ENCODE measurements at regions not wholly inside any gene's neighbourhood (a gene's known extent, or its start where the extent isn't known, plus 50 kb on each side); places are given as distances from the start of the nearest gene placed in this dataset.

DNA sequence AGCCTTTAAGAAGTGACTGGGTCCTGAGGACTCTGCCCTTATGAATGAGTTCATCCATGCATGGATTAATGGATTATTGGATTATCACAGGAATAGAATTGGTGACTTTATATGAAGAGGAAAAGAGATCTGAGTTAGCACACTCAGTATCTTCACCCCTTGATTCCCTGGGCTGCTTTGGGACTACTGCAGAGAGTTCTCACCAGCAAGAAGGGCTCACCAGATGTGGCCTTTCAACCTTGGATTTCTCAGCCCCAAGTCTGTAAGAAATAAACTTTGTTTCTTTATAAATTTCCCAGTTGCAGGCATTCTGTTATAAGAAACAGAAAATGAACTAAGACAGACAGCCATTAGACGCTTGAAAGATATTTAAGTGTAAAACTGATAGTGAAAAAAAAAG, 509.2 kb downstream of the FLRT2 start:
- no peak for DNase-seq (ENCODE audit: low read depth in 2 of 3, low spot score in 2 of 3)

DNA sequence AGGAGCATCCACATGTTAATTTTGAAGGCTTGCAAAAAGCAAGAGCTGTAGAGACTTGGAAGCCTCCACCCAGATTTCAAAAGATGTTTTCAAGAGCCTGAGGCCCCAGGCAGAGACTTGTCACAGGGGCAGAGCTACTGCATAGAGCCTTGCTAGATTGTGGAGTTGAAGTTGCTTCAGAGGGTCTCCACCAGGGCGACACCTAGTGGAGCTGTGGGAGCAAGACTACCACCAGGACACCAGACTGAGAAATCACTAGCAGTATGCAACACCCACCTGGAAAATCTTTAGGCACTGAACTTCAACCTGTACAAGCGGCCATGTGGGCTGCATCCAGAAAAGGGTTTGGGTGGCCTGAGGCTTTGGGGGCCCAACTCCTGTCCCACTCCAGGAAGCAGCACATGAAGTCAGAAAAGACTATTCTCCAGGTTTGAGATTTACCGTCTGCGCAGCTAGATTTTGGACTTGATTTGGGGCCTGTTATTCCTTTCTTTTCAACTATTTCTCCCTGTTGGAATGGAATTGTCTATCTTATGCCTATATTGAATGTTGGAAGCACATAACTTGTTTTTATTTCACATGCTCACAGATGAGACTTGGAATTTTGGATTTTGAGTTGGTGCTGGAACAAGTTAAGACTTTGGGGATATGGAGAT, 508.6 kb downstream of the FLRT2 start:
- peak in 2 of 3 experiments; percentile 4 to 9 for DNase-seq (ENCODE audit: low read depth in 2 of 3, low spot score in 2 of 3)

DNA sequence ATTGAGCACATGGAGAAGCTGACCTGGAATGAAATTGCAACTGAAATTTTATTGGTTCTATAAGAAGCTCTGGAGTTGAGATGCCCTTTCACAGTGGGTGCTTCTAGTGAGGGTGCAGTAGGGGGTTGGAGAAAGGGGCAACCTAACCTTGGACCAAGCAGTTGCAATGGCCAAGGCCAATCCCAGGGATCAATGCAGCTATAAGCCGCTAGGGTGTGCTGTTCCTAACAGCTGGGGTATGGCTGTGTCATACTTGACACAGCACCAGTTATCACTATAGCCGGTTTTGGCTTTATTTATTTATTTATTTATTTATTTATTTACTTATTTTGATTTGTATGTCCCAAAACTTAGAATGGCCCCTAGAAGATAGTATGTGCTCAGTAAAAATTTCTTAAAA, 505.9 kb downstream of the FLRT2 start:
- no peak for DNase-seq (ENCODE audit: low read depth in 2 of 3, low spot score in 2 of 3)

DNA sequence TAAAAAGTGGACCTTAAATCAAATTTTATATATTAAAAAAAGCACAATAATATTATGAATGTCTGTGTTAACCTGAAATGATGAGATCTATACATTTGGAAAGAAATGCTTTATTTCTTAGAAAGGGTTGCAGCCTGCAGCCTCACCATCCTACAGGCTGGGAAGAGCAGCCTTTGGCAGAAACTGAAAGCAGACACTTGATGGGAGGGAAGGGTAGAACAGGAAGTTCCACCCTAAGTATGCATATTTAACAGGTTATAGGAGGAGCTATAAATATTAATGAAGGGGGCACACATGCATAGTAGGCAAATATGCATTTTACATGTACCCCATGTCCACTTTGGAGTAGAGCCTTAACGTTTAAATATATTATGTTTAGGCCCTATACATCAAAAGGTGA, 498.0 kb downstream of the FLRT2 start:
- no peak for DNase-seq (ENCODE audit: low read depth in 2 of 3, low spot score in 2 of 3)

DNA sequence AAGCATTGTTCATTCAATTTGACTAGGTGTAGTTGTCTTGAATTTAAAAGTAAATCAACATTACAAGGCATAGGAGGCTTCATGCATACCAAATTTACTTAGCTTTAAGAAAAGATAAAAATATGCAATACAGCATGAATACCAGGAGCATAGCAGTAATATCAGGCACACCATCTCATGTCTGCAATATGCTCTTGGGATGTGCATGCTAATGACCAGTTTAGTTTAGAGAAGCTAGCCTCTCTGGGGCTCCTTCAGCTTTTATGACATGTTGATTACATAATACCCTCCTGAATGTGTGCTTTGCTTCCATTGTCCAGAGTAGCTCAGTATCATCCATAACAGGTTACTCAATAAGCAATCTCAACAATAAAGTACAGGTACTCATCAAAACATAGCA, 497.2 kb downstream of the FLRT2 start:
- DNase-seq (ENCODE audit: low read depth in 2 of 3, low spot score in 2 of 3) = no peak

DNA sequence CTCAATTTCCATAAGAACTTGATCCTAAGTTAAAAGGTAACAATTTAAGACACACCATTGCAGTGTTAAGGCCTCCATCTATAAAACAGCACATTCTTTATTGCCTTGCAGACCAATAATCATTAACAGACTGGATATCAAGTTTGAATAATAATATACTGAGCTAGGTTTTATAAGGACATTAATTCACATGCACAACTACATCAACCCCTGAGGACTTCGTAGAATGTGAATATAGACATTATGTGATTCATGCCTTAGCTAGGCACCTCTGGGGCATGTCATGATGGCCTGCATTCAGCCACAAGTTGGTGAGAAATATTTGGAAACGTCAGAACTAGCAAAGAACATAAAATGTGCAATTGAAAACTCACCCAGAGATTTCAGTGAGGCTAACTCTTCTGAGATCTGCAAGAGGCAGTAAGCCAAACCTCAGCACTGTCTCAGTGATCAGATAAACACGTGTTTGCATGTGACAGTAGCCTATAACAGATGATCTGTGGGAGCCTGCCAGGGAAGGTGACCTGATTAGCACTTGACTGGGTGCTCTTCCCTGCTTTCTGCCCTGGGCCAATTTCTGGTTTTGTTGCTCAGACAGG, 492.2 kb downstream of the FLRT2 start:
- DNase-seq (ENCODE audit: low read depth in 2 of 3, low spot score in 2 of 3) = no peak

DNA sequence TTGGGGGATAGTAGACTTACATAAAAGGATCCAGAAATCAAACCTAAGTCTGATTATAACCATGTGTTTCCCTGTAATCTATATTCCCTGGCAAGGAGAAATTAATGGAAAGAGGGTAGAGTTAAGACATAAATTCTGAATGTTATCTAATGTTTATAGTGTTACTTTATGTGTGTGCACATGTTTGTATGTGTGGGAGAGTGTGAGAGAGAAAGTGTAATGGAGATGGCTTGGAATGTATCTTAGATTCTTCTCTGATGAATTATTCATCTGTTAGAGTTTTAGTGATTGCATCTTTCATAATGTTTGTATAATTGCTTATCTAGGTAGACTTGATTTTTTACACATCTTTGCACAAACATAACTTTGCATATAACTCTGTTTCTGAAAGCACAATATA, 490.9 kb downstream of the FLRT2 start:
- DNase-seq (ENCODE audit: low read depth in 2 of 3, low spot score in 2 of 3) = no peak

DNA sequence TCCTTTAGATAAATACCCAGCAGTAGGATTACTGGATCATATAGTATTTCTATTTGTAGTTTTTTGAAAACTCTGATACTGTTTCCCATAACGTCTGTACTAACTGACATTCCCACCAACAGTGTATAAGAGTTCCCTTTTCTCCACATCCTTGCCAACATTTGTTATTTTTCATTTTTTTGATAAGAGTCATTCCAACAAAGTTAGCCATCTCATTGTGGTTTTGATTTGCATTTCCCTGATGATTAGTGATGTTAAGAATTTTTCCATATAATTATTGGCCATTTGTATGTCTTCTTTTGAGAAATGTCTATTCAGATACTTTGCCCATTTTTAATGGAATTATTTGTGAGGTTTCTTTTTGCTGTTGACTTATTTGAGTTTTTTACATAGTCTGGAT, 486.0 kb downstream of the FLRT2 start:
- no peak for DNase-seq (ENCODE audit: low read depth in 2 of 3, low spot score in 2 of 3)

DNA sequence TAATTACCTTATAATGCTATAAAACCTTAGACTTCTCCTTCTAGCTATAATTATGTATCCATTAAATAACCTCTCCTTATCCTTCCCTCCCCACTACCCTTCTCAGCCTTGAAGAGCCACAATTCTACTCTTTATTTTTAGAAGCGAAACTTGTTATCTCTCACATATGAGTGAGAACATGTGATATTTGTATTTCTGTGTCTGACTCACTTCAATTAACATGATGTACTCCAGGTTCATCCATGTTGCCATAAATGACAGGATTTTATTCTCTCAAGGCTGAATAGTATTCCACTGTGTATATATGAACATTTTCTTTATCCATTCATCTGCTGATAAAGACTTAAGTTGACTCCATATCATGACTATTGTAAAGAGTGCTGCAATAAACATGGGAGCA, 485.6 kb downstream of the FLRT2 start:
- DNase-seq (ENCODE audit: low read depth in 2 of 3, low spot score in 2 of 3) = no peak

DNA sequence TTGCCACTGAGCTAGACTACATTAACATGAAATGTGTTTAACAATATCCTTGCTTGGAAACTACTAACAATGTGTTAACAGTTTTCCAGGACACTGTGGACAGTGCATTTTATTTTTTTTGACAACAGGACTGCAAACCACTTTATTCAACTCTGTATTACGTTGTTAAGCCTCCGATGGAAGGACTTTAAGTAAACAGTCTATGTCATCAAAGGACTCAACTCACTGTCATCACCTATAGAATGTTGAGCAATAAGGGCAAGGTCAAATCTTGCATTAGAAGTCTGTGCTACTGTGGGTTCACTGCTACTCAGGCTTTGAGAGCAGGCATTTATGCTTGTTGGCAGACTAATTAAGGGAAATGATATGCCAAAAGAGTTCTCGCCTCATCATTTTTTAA, 483.7 kb downstream of the FLRT2 start:
- no peak for DNase-seq (ENCODE audit: low read depth in 2 of 3, low spot score in 2 of 3)

DNA sequence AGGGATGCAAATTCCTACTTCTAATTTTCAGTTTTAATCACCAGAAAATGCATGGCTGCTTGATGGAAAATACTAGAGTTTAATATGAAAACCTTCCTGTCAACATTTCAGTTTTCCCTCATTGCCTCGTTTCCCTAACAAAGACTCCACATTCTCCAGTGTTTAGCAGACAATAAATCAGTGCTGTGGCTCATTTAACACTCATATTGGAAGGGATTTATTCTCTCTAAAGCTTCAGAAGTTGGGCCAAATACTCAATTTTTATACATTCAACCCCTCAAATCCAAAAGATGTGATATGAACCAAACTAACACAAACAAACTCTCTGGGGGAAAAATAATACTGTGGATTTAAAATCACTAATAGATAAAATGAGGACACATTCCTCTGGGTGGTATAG, 482.5 kb downstream of the FLRT2 start:
- DNase-seq (ENCODE audit: low read depth in 2 of 3, low spot score in 2 of 3) = no peak

DNA sequence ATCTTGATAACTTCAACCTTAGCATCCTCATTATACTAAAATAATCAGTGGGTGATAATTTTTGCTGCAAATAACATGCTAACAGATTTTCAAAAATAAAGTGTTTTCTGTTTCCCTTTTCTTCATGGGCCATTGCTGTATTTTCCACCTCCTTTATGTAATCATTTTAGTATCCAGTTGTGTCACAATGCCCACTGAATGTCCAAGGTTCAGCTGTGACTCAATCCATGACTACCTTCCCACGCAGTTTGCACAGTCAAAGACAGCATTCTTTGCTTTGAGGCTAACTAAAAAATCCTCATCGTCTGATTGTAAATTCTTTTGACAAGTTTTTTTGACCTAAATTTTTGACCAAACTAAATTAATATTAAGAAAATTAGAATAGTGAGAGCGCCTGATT, 474.1 kb downstream of the FLRT2 start:
- no peak for DNase-seq (ENCODE audit: low read depth in 2 of 3, low spot score in 2 of 3)

DNA sequence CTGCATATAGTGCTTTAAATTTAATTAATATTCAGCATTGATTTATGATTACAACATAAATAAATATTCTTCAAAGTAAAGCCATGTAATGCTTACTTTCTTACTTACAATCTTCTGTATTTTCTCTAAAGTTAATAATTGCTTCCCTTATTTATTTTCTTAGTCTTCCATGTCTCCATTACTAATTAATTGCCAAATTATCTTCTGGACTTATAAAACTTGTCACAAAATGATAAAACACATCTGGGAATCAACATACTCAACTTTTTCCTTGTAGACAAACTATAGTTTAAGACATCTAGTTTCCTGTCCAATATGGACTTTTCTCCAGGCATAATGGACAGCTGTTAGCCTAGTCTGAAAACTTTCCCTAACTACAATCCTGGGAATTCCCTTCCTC, 466.6 kb downstream of the FLRT2 start:
- no peak for DNase-seq (ENCODE audit: low read depth in 2 of 3, low spot score in 2 of 3)

DNA sequence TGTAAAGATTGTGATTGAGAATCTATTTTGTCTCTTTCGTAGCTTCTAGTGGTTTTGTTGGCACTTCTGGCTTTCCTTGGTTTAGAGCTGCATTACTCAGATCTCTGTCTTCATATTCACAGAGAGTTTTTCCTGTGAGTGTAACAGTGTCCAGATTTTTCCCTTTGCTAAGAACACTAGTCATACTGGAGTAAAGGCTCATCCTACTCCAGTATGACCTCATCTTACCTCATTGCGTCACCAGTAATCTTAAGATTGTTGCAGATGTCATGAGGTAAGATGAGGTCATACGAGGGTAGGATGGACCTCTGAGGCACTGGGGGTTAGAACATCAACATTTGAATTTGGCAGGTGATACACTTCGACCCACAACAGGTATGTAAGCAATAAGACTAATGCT, 461.2 kb downstream of the FLRT2 start:
- no peak for DNase-seq (ENCODE audit: low read depth in 2 of 3, low spot score in 2 of 3)

DNA sequence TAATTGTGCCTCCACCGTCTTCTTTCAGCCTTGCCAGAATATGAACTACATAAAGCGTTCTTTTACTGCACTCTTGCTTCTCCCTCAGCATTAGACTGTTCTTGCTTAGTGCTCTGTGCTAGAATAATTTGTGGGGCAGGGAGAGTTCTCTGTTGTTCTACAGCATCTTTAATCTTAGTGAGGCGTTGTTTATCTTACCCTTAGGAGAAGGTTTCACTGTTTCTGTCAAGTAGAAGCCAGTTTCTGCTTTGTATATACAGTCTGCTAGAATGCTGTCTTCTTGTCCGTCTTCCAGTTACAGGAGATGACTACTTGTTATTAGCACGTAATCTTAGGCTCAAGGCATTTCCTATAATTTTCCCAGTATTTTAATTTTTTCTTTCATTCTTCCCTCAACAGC, 458.0 kb downstream of the FLRT2 start:
- no peak for DNase-seq (ENCODE audit: low read depth in 2 of 3, low spot score in 2 of 3)

DNA sequence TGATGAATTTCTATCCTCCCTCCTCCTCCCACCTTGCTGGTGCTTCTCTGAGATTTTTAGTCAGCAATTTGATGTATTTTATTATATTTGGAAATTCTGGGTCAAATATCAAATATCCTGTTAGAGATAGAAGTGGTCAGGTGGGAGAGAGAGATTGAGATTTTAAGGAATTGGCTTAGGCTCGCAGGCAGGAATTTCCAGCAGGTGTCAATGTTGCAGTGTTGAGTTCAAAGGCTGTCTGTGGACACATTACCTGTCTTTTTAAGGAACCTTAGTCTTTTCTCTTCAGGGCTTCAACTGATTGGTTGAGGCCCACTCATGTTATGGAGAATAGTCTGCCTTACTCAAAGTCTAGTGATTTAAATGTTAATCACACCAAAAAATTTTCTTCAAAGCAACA, 457.3 kb downstream of the FLRT2 start:
- no peak for DNase-seq (ENCODE audit: low read depth in 2 of 3, low spot score in 2 of 3)

DNA sequence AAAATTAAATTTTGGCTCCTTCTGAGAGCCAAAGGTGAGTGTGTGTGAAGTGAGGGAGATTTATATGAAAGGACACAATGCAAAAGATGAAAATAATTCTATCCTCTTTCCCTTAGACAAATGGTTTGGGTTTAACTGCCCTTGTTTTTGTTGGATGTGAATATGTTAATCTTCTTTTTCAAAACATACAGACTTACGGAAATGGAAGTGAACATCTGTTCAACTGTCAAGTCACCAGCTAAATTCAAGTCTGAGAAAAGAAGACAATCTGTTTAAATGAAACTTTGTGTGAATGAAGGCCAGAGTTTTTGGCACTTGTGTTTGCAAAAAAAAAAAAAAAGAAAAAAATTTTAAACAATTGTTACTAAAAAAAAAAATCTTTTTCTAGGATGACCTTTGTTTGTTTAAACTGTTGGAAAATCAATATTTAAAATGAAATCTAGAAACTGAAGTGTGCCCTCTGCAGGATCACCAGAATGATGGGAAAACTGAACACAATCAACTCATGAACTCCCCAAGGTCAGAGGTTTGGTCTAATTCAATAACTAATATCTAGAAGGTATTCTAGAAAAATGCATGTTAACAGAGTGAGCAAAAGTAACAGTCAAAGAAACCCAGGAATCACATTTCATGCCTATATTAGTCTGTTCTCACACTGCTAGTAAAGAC, 448.8 kb downstream of the FLRT2 start:
- DNase-seq (ENCODE audit: low read depth in 2 of 3, low spot score in 2 of 3) = no peak

DNA sequence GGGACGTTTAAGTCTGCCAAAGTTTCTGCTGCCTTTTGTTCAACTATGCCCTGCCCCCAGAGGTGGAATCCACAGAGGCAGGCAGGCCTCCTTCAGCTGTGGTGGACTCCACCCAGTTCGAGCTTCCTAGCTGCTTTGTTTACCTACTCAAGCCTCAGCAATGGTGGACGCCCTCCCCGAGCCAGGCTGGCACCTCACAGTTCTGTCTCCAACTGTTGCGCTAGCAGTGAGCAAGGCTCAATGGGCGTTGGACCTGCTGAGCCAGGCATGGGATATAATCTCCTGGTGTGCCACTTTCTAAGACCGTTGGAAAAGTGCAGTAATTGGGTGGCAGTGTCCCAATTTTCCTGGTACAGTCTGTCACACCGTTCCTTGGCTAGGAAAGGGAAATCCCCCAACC, 444.7 kb downstream of the FLRT2 start:
- no peak for DNase-seq (ENCODE audit: low read depth in 2 of 3, low spot score in 2 of 3)

DNA sequence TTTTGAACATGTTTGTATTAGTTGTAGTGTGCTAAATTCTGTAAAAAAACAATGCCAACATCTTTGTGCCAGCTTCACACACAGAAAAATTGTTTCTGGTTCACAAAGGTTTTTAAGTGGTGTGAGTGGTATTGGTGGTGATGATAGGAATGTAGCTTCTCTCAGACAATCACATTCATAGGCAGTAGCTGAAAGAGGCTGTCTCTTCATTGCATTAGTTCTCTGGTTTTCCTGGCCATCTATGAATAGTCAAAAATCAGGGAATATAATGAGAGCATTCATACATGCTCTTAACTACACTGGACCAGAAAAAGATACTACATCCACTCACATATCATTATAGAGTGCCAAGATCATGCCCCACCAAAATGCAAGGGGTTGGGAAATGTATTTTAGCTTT, 433.5 kb downstream of the FLRT2 start:
- DNase-seq (ENCODE audit: low read depth in 2 of 3, low spot score in 2 of 3) = no peak

DNA sequence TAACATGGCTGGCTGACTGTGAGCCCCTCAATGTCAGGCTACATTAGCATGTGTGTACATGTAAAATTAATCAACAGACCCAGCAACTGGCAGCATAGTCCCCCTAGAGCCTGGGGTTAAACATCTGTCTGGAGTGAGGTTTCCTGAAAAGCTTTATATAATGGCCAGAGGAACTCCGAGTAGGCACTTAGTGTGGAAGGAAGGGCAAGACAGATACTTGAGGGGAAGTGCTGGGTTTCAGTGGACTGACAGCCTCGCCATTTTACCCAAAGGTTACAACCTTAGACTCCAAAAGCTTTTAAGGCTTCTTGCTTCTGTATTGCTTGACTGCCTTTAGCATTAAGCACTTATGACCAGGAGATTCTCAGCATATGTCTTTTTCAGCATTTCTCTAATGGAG, 430.8 kb downstream of the FLRT2 start:
- no peak for DNase-seq (ENCODE audit: low read depth in 2 of 3, low spot score in 2 of 3)

DNA sequence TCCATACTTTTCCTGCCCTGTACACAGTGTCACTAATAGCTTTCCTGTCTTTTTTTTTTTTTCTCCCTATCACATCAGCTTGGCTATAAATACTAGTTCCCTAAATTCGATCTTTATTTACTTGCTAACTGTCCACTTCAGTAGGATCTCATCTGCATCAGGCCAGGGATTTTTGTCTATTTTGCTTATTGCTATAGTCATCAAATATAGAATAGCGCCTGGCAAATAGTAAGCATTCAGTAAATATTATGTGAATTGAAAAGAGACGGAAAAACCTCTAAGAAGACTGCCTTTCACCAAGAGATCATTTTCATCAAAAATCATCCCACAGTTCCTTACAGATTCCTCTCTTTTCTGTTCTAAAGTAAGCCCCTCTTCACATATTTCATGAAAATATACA, 429.1 kb downstream of the FLRT2 start:
- DNase-seq (ENCODE audit: low read depth in 2 of 3, low spot score in 2 of 3) = no peak

DNA sequence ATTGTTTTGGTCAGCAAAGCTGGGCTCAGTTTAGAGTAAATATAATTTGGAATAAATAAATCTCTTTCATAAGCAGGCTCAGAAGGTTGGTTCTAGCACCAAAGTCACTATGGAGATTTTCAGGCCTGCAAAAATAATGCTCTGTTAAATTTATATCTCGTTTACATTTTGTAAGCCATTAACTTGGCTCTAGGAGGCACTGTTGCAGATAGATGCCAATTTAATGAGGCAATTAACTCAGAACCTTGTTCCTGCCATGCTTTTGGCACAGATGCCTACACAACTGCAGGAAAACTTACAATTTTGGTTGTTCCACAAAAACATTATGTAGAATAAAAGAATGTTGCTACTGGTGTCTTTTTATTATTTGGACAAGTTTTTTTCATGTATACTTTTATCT, 428.1 kb downstream of the FLRT2 start:
- DNase-seq (ENCODE audit: low read depth in 2 of 3, low spot score in 2 of 3) = no peak

DNA sequence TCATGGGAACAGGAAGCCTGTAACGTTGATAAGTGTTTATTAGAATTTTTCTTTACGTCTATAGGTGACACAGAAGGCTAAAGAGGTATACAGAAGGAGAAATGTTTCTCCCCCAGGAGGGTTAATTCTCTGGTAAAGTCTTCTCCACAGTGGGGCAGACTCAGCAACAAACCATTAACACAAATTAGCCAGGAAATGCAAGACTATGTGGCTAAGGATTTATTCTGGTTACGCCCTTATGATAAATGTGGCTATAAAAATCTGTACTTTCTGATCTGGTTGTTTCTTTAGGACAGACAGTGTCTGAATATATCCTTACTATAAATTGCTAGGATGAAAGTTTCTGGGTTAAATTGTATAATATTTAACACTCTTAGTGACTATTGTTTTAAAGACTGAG, 423.3 kb downstream of the FLRT2 start:
- no peak for DNase-seq (ENCODE audit: low read depth in 2 of 3, low spot score in 2 of 3)

All from activated CD8-positive, alpha-beta memory T cell treated with anti-CD3 and anti-CD28 coated beads for 48 hours (primary cell).